GM18868 (cell line): ENCODE measurements at regions not wholly inside any gene's neighbourhood (a gene's known extent, or its start where the extent isn't known, plus 50 kb on each side); places are given as distances from the start of the nearest gene placed in this dataset.
A peak's percentile ranks its signal among the peaks of the same experiment; 100 is the strongest.
"Not testable (repeated sequence)": the region's sequence is repeated elsewhere in the genome, so short reads cannot be mapped to it uniquely, and the experiment has no call there.

Source experiments
- ATAC-seq: cut with Tn5 transposase; IDR thresholded peaks from one replicate; pipeline ENCODE4 v1.9.1; 2021; ENCODE audit warnings: mild to moderate bottlenecking, moderate library complexity; ENCODE audit not compliant: unreplicated experiment

GRCh38 chr6:27807441-27808241, 104.6 kb downstream of the OR2B2 start:
- ATAC-seq = peak; percentile 62

DNA sequence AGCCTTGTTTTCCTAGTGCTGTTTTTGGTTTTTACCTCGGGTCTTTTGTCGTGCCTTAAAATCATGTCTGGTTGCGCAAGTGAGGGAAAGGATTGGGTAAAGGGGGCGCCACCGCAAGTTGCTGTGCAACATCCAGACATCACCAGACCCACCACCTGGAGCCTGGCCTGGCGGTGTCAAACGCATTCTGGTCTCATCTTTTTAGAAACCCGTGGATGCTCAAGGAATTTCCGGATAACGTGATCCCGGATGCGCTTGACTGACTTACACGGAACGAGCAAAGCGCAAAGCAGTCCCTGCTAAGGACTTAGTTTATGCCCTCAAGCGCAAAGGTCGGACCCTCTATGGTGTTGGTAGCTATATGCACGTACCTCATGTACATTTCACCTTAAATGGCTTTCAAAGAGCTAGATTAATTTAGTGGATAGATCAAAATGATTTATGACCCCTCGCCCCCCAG, 105.2 kb downstream of the OR2B2 start:
- ATAC-seq = no peak

- ATAC-seq = no peak
Measured at GRCh38 chr6:27805347-27805746, 106.8 kb downstream of the OR2B2 start.

- ATAC-seq = no peak
Measured at GRCh38 chr6:27804851-27805250, 107.3 kb downstream of the OR2B2 start.

GRCh38 chr6:27800731-27801373, 111.3 kb downstream of the OR2B2 start:
- no peak for ATAC-seq

DNA sequence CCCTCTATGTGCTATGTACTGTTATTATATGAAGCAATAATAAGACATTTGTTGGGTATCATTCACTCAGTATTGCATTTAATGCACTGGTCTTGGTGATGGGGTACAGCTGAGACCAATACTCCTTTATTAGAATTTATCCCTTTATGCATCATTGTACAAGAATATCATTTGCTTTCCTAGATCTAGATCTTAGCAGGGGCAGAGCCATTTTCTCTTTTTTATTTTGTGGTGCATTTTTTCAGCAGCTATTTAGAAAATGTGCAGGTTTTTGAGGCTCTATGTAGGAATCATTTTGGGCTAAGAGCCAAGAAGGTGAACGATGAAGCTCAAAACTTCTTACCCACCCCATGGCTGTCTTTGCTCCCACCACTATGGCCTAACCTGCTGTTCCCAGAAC, 114.2 kb downstream of the OR2B2 start:
- no peak for ATAC-seq

GRCh38 chr6:27796736-27797481, 115.3 kb downstream of the OR2B2 start:
- ATAC-seq = not testable (repeated sequence)

DNA sequence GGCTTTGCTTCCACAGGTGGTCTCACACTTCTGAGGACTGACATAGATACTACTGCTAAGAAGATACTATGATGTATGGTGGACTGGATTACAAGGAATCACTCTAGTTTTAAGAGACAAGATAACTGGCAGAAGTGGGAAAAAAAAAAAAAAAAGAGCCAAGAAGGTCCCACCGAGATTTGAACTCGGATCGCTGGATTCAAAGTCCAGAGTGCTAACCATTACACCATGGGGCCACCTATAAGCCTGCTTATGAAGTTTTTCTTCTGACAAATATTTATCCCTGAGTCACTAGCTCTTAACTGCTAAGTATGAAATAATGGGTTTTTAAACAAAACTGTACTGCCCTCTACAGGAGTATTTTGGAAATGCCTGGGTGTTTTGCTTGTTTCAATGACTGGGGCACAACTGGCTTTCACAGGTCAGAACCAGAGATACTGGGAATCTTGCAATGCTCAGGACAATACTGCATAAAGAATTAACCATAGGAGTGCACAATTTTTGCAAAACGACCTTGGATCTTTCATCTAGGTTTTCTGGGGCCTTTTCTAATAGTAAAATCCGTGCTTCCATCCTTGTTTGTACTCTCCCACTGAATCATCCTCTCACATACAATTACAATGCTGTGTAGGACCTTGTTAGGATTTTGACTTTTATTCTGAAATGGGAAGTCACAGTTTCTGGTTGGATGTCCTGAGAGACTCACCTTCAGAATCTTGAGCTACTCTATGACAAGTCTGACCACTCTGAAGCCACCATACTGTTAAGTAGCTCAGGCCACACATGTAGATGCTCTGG, 116.3 kb downstream of the OR2B2 start:
- peak; percentile 53 for ATAC-seq

DNA sequence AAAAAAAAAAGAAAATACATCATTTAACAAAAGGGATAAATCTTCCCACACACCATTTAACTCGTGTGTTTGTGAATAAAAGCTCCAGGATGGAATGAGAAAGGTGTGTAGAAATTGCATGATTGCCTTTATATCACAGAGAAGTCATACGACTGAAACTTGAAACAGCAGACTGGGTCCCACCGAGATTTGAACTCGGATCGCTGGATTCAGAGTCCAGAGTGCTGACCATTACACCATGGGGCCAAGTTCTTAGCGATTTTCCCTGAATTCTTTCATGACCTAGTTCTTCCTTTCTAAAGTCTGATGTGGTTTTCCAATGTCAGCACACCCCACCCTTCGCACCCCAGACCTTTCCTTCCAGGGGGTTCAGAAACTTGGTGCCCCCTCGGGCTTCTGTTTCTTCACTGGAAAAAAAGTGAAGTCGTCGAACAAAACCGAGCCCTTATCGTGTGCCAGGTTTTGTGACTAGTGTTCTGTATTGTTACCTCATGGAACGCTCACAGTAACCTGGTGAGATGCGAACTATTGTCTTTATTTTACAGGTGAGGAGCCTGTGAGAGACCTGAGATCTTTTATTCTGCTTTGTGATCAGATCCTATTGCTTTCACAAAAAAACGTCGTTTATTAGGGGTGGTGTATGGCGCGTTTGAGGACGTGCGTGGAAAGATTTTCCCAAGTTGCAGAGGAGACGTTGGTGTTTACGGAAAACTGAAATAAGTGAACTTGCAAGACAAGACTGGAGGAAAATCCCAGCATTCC, 120.8 kb downstream of the OR2B2 start:
- ATAC-seq = no peak

- ATAC-seq = not testable (repeated sequence)
Measured at GRCh38 chr6:27788376-27788775, 123.8 kb downstream of the OR2B2 start.

GRCh38 chr6:27786048-27786447, 126.1 kb downstream of the OR2B2 start:
- ATAC-seq = no peak

- no peak for ATAC-seq
Measured at GRCh38 chr6:27785294-27785693, 126.9 kb downstream of the OR2B2 start.

DNA sequence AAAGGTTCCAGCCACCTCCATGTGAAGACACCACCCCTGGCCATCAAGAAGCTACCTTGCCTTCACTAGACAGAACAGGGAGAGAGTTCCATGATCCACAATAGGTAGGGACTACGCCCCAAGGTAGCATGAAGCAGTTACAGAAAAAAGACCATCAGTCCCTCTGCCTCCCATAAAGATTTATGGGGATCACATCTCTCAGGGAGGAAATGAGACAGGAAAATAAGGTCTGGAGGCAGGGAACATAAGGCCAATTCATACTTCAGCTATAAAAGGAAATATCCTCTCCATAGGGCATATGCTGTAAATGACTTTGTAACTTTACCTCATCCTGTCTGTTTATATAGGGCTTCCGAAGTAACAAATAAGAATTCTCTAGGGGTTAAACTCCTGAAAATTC, 129.4 kb downstream of the OR2B2 start:
- no peak for ATAC-seq

DNA sequence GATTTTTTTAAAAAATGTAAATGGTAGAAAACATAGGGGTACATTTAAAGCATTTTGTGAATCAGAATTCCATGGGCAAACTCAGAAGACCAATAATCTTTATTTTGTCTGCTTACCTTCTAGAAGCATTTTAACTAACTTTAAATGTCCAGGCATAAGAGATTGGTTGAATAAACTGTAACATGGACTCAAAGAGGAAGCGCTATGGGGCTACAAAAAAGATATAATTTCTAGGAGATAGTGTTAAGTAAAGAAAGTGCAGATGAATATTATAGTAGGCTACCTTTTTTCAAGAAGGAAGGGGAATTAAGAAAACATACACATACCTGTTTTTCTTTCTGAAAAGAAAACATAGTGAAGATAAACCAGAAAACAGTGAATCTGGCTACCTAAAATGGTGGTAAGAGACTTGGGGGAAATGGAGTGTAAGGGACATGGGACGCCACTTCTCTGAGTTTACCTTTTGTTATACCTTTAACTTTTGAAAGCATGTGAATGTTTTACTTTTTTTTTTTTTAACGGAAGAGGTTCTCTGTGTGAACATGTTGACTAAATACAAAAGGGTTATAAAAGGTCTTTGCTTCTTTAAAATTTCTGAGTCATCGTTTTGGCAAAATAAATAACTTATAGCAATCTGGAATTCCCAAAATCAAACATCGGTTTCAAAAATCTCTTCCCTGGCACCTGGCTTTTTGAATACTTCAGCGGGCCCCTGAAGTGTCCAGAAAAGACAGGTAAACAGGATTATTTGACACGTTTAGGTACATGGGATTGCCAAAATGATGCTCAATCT, 133.4 kb downstream of the OR2B2 start:
- ATAC-seq = no peak

GRCh38 chr6:27777614-27778355, 134.4 kb downstream of the OR2B2 start:
- no peak for ATAC-seq

- no peak for ATAC-seq
Measured at GRCh38 chr6:27777126-27777525, 135.1 kb downstream of the OR2B2 start.

DNA sequence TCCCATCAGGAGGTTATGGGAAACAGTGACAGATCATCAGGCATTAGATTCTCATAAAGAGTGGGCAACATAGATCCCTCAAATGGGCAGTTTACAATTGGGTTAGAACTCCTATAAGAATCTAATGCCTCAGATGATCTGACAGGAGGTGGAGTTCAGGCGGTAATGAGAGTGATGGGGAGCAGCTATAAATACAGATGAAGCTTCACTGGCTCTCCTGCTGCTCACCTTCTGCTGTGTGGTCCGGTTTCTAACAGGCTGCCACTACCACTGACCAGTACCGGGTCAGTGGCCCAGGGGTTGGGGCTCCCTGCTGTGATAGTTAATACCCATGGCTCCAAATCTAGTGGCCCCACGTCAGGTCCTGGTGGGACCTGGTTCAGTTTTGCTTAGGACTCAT, 135.7 kb downstream of the OR2B2 start:
- no peak for ATAC-seq

DNA sequence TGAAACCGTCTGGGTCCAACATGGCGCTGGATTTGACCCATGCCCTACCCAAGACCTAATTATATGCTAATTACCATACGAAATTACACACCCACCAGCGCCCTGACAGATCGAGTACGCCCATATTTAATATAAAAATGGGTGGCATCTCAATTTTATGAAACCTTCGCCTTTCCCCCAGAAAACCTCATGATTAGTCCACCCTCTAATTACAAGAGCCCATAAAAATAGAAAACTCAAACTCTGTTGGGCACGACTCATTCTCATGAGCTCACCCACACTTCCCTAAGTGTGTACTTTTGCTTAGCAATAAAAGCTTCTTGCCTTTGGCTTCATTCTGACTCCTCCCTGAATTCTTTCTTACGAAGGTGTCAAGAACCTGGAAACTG, 136.4 kb downstream of the OR2B2 start:
- no peak for ATAC-seq
